HCT116 (cell line): ENCODE measurements at regions not wholly inside any gene's neighbourhood (a gene's known extent, or its start where the extent isn't known, plus 50 kb on each side); places are given as distances from the start of the nearest gene placed in this dataset.

Source experiments
- ATAC-seq: fragments of 200-7000 bp; cut with Tn5 transposase; 2 replicates; pipeline ENCODE4 v1.9.1; 2020; ENCODE audit warnings: mild to moderate bottlenecking, moderate library complexity
- BruUV-seq: library from RNA; stranded (reverse); fragments of 400-500 nt; replicated peaks from 2 replicates; lab custom pipeline; 2021; lab: Mats Ljungman, UMichigan
- CTCF ChIA-PET: fragments of 300-600 bp; sonication (Branson Sonifier 250); formaldehyde crosslinking; loops from one replicate; lab custom pipeline; 2021; ENCODE audit warnings: antibody characterized with exemption; lab: Charles Lee
- POLR2A ChIA-PET: fragments of 300-600, 350-600 bp; sonication (Branson Sonifier 250); formaldehyde crosslinking; loops from one replicate; lab custom pipeline; 2021; ENCODE audit warnings: antibody characterized with exemption; lab: Charles Lee
- RAD21 ChIA-PET, 2 experiments: fragments of 300-600 bp; sonication (Branson Sonifier 250); formaldehyde crosslinking; loops; one replicate each; lab custom pipeline; 2023; ENCODE audit warnings: low total read pairs in 2 of 2; ENCODE audit not compliant: uncharacterized antibody in 2 of 2, unreplicated experiment in 2 of 2, low non-redundant PET in 1 of 2; lab: Charles Lee
- DNase-seq: peaks from one replicate; pipeline ENCODE4 v3.0.0-alpha.2; 2010; ENCODE audit warnings: low read depth, low spot score
- H2AFZ ChIP-seq: fragments of 200-600 bp; shearing (Covaris generic), sonication (generic); 2 replicates; pipeline ENCODE4 v1.6.1; 2017; ENCODE audit warnings: low read depth, mixed run types, mixed read lengths, antibody characterized with exemption, low read length; ENCODE audit not compliant: poor library complexity, severe bottlenecking
- H3K27ac ChIP-seq: 2 replicates; pipeline ENCODE4 v1.5.1; 2012; ENCODE audit warnings: low read depth, low read length
- H3K27me3 ChIP-seq: fragments of 200-600 bp; sonication (generic); 2 replicates; pipeline ENCODE4 v1.6.1; 2016; ENCODE audit warnings: mixed run types, low read length, mixed read lengths; ENCODE audit not compliant: insufficient read depth
- H3K36me3 ChIP-seq, 2 experiments: fragments of 200-500 bp in 1 of 2; fragments of 200-600 bp in 1 of 2; sonication (Bioruptor generic) in 1 of 2; sonication (generic) in 1 of 2; 2 replicates each; pipeline versions ENCODE4 v1.5.1 to v1.6.1; 2014 to 2016; ENCODE audit warnings: low read length in 2 of 2, inconsistent platforms in 1 of 2, mixed read lengths in 1 of 2, mixed run types in 1 of 2; ENCODE audit not compliant: insufficient read depth in 2 of 2, control insufficient read depth in 1 of 2
- H3K4me1 ChIP-seq, 2 experiments: fragments of 200-600 bp in 1 of 2; sonication (generic) in 1 of 2; 2 replicates each; pipeline versions ENCODE4 v1.5.1 to v1.6.1; 2012 to 2017; ENCODE audit warnings: low read length in 2 of 2, inconsistent platforms in 1 of 2, mild to moderate bottlenecking in 1 of 2, mixed read lengths in 1 of 2, mixed run types in 1 of 2, moderate library complexity in 1 of 2; ENCODE audit not compliant: insufficient read depth in 2 of 2, control insufficient read depth in 1 of 2
- H3K4me2 ChIP-seq: fragments of 200-600 bp; sonication (generic); 2 replicates; pipeline ENCODE4 v1.6.1; 2017; ENCODE audit warnings: mixed run types, low read length, mixed read lengths
- H3K4me3 ChIP-seq, 2 experiments: fragments of 200-600 bp in 1 of 2; sonication (generic) in 1 of 2; replicated peaks in 1 of 2; 2 replicates each; pipeline ENCODE4 v1.5.1; 2011 to 2016; ENCODE audit warnings: low read length in 2 of 2, control low read depth in 1 of 2, low read depth in 1 of 2, mild to moderate bottlenecking in 1 of 2, mixed read lengths in 1 of 2, mixed run types in 1 of 2
- H3K79me2 ChIP-seq: fragments of 200-600 bp; sonication (generic); 2 replicates; pipeline ENCODE4 v1.6.1; 2017; ENCODE audit warnings: mild to moderate bottlenecking, mixed run types, low read length, moderate library complexity, mixed read lengths; ENCODE audit not compliant: insufficient read depth
- H3K9ac ChIP-seq: fragments of 200-600 bp; sonication (generic); 2 replicates; pipeline ENCODE4 v1.6.1; 2016; ENCODE audit warnings: low read length, mixed read lengths
- H3K9me2 ChIP-seq: fragments of 200-600 bp; sonication (generic), shearing (Covaris generic); 2 replicates; pipeline ENCODE4 v1.6.1; 2017; ENCODE audit warnings: mixed run types, mild to moderate bottlenecking, moderate library complexity; ENCODE audit not compliant: insufficient read depth
- H3K9me3 ChIP-seq, 2 experiments: fragments of 200-500 bp in 1 of 2; fragments of 200-600 bp in 1 of 2; sonication (Bioruptor generic) in 1 of 2; sonication (generic) in 1 of 2; 2 replicates each; pipeline ENCODE4 v1.6.1; 2014 to 2017; ENCODE audit warnings: low read length in 2 of 2, mixed read lengths in 2 of 2, inconsistent platforms in 1 of 2, low read depth in 1 of 2, mild to moderate bottlenecking in 1 of 2, mixed run types in 1 of 2, moderate library complexity in 1 of 2; ENCODE audit not compliant: control insufficient read depth in 1 of 2, insufficient read depth in 1 of 2
- H4K20me1 ChIP-seq: fragments of 200-600 bp; sonication (generic), shearing (Covaris generic); 2 replicates; pipeline ENCODE4 v1.6.1; 2017; ENCODE audit warnings: mixed run types, mild to moderate bottlenecking, moderate library complexity; ENCODE audit not compliant: insufficient read depth
- CEBPB ChIP-seq: IDR thresholded peaks from 2 replicates; pipeline ENCODE4 v1.6.1; 2012; ENCODE audit warnings: low read depth
- CTCF ChIP-seq, 3 experiments: fragments of 200-600 bp in 1 of 3; sonication (generic) in 1 of 3; IDR thresholded peaks in 2 of 3; conservative IDR thresholded peaks in 1 of 3; 2 replicates each; pipeline ENCODE4 v1.5.1; 2012 to 2017; ENCODE audit warnings: low read depth in 2 of 3, low read length in 2 of 3, antibody characterized with exemption in 1 of 3, borderline replicate concordance in 1 of 3, control low read depth in 1 of 3, mild to moderate bottlenecking in 1 of 3, mixed read lengths in 1 of 3, mixed run types in 1 of 3, moderate library complexity in 1 of 3; ENCODE audit not compliant: insufficient read depth in 1 of 3
- EGR1 ChIP-seq: IDR thresholded peaks from 2 replicates; pipeline ENCODE4 v1.6.1; 2012; ENCODE audit warnings: low read depth
- EZH2 ChIP-seq: fragments of 200-600 bp; sonication (generic); IDR thresholded peaks from 2 replicates; pipeline ENCODE4 v1.6.1; 2017; ENCODE audit warnings: antibody characterized with exemption, mixed run types
- EZH2phosphoT487 ChIP-seq: fragments of 200-600 bp; IDR thresholded peaks from 2 replicates; pipeline ENCODE4 v1.6.1; 2018; ENCODE audit warnings: antibody characterized with exemption, borderline replicate concordance
- POLR2A ChIP-seq: IDR thresholded peaks from 2 replicates; pipeline ENCODE4 v1.7.0; 2011; ENCODE audit warnings: borderline replicate concordance; ENCODE audit not compliant: insufficient read depth, insufficient read length; ENCODE audit errors: extremely low read depth
- RAD21 ChIP-seq: IDR thresholded peaks from 2 replicates; pipeline ENCODE4 v1.6.1; 2012; ENCODE audit warnings: low read depth, mild to moderate bottlenecking
- SIN3A ChIP-seq: IDR thresholded peaks from 2 replicates; pipeline ENCODE4 v1.6.1; 2012; ENCODE audit warnings: low read depth
- SP1 ChIP-seq: IDR thresholded peaks from 2 replicates; pipeline ENCODE4 v1.6.1; 2012; ENCODE audit warnings: low read depth
- TCF7L2 ChIP-seq: IDR thresholded peaks from 2 replicates; pipeline ENCODE4 v1.7.0; 2011; ENCODE audit warnings: borderline replicate concordance, inconsistent platforms; ENCODE audit not compliant: insufficient read depth, insufficient read length; ENCODE audit errors: extremely low read depth
- ZFX ChIP-seq: fragments of 450-650 bp; IDR thresholded peaks from 2 replicates; pipeline ENCODE4 v1.6.1; 2017
- ZNF274 ChIP-seq: fragments of 200-500 bp; sonication (Bioruptor generic); IDR thresholded peaks from 2 replicates; pipeline ENCODE4 v1.6.1; 2014; ENCODE audit warnings: mild to moderate bottlenecking, low read depth, low read length, inconsistent platforms
- intact Hi-C: fragments of 100-400 bp; cut with micrococcal nuclease; formaldehyde crosslinking; loops from 2 replicates; pipeline ENCODE4 v1.10.0; 2022
- TF ChIP-seq, protein P1 (sequence below): IDR thresholded peaks from 2 replicates; pipeline ENCODE4 v1.6.1; 2012

DNA sequence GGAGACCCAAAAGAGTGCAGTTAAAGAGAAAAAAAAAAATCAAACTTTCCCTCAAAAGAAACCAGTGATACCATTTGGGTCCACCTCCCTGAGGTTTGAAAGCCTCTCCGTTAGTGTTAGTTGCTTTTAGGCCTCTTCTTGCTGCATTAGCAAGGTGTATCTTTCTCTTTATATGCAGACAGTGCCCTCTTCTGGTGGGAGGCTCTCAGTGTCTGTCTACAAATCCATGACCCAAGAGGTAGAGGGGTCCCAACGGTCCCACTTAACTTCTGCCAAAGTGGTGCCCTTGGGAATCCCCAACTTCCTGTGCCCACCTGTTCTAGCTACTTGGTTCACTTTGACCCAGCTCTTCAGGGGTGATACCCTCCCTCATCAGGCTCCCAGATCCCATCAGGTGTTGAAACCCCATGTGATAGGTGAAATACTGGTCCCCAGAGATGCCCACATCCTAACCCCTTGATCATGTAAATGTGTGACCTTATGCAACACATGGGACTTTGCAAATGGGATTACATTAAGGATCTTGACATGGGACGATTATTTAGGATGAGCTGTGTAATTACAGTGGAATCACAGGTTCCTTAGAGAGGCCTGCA is 63.7 kb upstream of the CD99 start:
- ChIA-PET POLR2A (no interaction called here), CTCF (no interaction called here), RAD21 (no interaction called here)
- peak; percentile 74 for ATAC-seq
- Histone ChIP-seq H3K27me3 (no peaks in the 10 kb centered on the region), H3K9ac (no peak overlapping the region), H3K4me3 (no peak overlapping the region), H4K20me1 (no peaks in the 10 kb centered on the region), H3K27ac (no peak overlapping the region), H3K4me1 (peaks cover 0 to 7% of the 10 kb centered on the region in 2 experiments; a peak in 1 of 4 replicates), H3K9me3 (no peaks in the 10 kb centered on the region), H3K4me2 (no peak overlapping the region), H3K9me2 (no peaks in the 10 kb centered on the region), H3K79me2 (no peaks in the 10 kb centered on the region), H2AFZ (no peak overlapping the region), H3K36me3 (peaks cover 0 to 25% of the 10 kb centered on the region in 2 experiments; a peak in 1 of 4 replicates)
- intact Hi-C loops = loop anchor here (5.0 kb wide), 1 partner anchor 1175 kb away; the partner anchor contains the start of gene ASMTL
- BruUV-seq = no TSS peak
- TF ChIP-seq CTCF (IDR thresholded peaks at IDR 0.05 in 2 of 3, conservative IDR thresholded peaks at IDR 0.05 in 1 of 3; ENCODE audit: borderline replicate concordance in 1 of 3, insufficient read depth in 1 of 3, low read depth in 2 of 3, low read length in 2 of 3) (peak in 2 of 3 experiments; percentile 46 to 69; a peak in 4 of 6 replicates), RAD21 (peak; percentile 71), SIN3A (no peak)
- TF ChIP-seq, protein P1, sequence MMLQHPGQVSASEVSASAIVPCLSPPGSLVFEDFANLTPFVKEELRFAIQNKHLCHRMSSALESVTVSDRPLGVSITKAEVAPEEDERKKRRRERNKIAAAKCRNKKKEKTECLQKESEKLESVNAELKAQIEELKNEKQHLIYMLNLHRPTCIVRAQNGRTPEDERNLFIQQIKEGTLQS = no peak
- peak; percentile 44 for DNase-seq

DNA sequence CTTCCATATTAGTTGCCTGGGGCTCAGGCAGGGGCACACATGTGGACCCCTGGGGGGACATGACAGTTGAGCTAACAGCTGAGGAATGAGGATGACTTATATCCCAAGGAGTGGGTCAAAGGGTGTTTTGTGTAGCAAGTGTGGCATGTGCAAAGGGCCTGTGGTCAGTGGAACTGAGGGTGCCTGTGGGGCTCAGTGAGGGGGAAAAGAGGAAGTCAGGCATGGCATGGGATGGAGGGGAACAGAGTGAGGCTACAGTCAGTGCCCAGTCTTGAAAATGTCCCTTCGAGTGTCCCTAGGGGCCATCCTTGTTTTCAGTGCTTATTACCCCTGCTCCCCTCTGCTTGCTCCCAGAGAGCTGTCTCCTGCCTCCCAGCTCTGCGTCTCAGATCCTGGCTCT is 64.3 kb upstream of the CD99 start:
- no peak overlapping the region for H3K4me2 ChIP-seq
- intact Hi-C loops = loop anchor here (5.0 kb wide), 1 partner anchor 1174 kb away; the partner anchor contains the start of gene ASMTL
- no peak overlapping the region for H2AFZ ChIP-seq
- H3K36me3 ChIP-seq = peaks cover 0 to 25% of the 10 kb centered on the region in 2 experiments; a peak in 1 of 4 replicates
- ChIA-PET CTCF (no interaction called here), POLR2A (no interaction called here), RAD21 (no interaction called here)
- ATAC-seq (no peak), DNase-seq (no peak)
- no peaks in the 10 kb centered on the region for H3K9me3 ChIP-seq
- no TSS peak for BruUV-seq
- H3K27me3 ChIP-seq = no peaks in the 10 kb centered on the region
- H4K20me1 ChIP-seq = no peaks in the 10 kb centered on the region
- no peaks in the 10 kb centered on the region for H3K79me2 ChIP-seq
- peaks cover 0 to 7% of the 10 kb centered on the region in 2 experiments; a peak in 1 of 4 replicates for H3K4me1 ChIP-seq
- H3K9ac ChIP-seq = no peak overlapping the region
- no peaks in the 10 kb centered on the region for H3K9me2 ChIP-seq
- no peak overlapping the region for H3K4me3 ChIP-seq
- H3K27ac ChIP-seq = no peak overlapping the region
- TF ChIP-seq ZNF274 = no peak
- no peak for TF ChIP-seq CTCF (IDR thresholded peaks at IDR 0.05 in 2 of 3, conservative IDR thresholded peaks at IDR 0.05 in 1 of 3; ENCODE audit: borderline replicate concordance in 1 of 3, insufficient read depth in 1 of 3, low read depth in 2 of 3, low read length in 2 of 3)
- no peak for TF ChIP-seq EZH2phosphoT487
- TF ChIP-seq POLR2A = no peak
- no peak for TF ChIP-seq SP1
- no peak for TF ChIP-seq TCF7L2
- TF ChIP-seq EZH2 = no peak
- TF ChIP-seq CEBPB = no peak
- TF ChIP-seq ZFX = no peak
- TF ChIP-seq EGR1 = no peak
